ENCODE measurements at regions not wholly inside any gene's neighbourhood (a gene's known extent, or its start where the extent isn't known, plus 50 kb on each side); places are given as distances from the start of the nearest gene placed in this dataset.
"Not testable (repeated sequence)": the region's sequence is repeated elsewhere in the genome, so short reads cannot be mapped to it uniquely, and the experiment has no call there.

DNA sequence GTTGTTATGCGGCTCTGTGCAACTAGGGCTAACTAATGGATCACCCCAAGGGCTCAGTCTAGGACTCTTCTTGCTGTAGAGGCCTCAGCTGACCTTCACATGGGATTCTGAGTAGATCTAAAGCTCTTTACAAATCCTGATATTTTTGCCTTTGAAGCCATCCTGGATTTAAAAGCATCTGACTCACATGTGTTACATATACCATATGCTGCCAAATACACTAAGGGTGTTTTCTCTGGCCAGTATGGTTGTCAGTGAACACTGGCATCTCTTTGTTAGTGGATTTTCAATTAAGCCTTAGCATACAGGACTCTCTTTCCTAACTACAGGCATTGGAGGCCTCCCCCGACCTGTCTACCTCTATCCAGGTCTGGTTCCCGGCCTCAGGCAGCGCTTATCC, 992.8 kb upstream of the FANCL start:
- DNase-seq (ENCODE audit: low read depth in 4 of 4, low spot score in 1 of 4) = no peak

GRCh38 chr2:59233448-59233847, 992.3 kb upstream of the FANCL start:
- DNase-seq (ENCODE audit: low read depth in 4 of 4, low spot score in 1 of 4) = no peak

- DNase-seq (ENCODE audit: low read depth in 4 of 4, low spot score in 1 of 4) = no peak
Observed at GRCh38 chr2:59232394-59233165, 991.5 kb upstream of the FANCL start.

- DNase-seq (ENCODE audit: low read depth in 4 of 4, low spot score in 1 of 4) = not testable (repeated sequence)
Observed at GRCh38 chr2:59226362-59226761, 985.2 kb upstream of the FANCL start.

GRCh38 chr2:59223742-59224141, 982.6 kb upstream of the FANCL start:
- DNase-seq (ENCODE audit: low read depth in 4 of 4, low spot score in 1 of 4) = no peak

DNA sequence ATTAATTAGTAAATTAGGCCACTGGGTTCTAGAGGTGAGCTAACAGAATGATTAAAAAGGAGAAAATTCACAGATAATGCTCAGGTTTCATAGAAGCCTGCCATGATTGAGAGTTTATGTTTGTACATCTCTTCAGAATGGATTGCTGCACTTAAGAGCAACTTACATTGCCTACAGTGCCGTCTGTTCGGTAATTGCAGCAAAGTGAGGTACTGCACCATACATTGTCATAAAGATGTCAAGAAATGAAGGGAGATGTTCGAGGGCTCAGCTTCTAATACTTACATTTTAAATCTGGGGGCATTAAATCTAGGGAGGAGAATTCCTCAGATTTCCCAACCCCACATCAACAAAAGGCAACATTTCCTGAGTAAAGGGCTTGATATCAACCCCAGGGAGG, 976.2 kb upstream of the FANCL start:
- no peak for DNase-seq (ENCODE audit: low read depth in 4 of 4, low spot score in 1 of 4)

DNA sequence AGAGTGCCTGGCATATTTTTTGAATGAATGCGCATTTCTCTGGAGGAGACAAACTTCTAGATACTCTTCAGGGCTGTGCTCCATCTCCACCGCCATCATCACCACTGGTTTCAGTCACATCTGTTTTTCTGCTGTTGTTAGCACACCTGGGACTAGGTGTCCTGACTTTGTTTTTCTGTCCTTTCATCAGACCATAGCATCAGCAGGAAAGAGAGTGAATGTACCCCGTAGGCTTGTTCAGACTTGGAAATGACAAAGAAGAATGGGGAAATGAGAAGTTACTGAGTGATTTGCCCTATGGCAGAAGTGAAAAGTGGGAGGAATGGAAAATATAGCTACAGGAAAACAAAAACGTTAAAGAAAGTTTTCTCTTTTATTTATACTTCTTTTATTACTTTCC, 965.2 kb upstream of the FANCL start:
- DNase-seq (ENCODE audit: low read depth in 4 of 4, low spot score in 1 of 4) = no peak

DNA sequence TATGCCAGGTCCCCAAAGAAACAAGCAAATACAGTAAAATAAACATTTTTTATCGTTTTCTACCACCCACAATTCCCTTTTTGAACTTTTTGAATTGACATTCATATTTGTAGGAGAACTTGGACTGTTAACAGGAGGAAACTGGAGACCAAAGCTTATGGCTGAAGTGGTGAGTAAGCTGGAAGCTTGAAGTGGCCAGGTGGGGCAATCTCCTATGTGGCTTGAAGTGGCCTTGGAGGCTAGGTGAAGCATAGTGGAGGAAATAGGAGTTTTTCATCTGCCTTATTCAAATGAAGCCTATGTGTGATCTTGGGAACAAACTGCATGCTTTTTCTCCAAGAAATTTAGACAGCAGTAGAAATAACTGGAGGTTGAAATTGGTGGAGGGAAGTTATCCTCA, 962.9 kb upstream of the FANCL start:
- no peak for DNase-seq (ENCODE audit: low read depth in 4 of 4, low spot score in 1 of 4)

GRCh38 chr2:59196491-59196890, 955.4 kb upstream of the FANCL start:
- no peak for DNase-seq (ENCODE audit: low read depth in 4 of 4, low spot score in 1 of 4)

DNA sequence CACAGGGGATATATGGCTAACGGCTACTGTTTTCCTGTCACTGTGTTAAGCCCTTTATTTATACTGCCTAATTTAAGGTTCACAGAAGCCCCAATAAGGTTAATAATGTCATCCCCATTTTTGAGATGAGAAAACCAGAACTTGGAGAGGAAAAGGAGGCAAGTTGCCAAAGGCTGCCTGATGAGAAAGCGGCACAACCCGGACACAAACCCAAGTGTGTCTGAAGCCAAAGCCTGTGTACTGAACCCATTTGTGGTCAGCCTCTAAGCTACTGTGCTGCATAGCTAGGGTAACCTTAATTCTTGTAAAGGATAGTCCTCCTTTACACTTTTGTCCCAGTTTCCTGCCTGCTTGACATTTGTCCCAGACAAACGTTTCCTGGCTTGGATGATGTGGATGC, 954.7 kb upstream of the FANCL start:
- no peak for DNase-seq (ENCODE audit: low read depth in 4 of 4, low spot score in 1 of 4)

GRCh38 chr2:59191781-59192180, 950.7 kb upstream of the FANCL start:
- DNase-seq (ENCODE audit: low read depth in 4 of 4, low spot score in 1 of 4) = no peak

DNA sequence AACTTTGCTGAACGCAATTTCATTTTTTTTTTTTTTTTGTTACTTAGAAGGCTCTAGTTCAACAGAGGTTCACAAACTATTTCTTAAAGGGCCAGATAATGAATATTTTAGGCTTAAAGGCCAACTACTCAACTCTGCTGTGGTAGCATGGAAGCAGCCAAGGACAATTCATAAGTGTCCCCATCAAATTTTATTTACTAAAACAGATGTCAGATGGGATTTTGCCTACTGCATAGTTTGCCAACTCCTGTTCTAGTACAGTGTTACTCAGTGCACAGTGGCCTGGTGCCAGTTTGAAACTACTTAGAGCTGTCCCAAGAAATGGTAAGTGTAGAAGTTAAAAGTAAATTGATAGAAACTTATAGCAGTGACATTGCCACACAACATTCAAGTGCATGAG, 949.4 kb upstream of the FANCL start:
- DNase-seq (ENCODE audit: low read depth in 4 of 4, low spot score in 1 of 4) = no peak

- DNase-seq (ENCODE audit: low read depth in 4 of 4, low spot score in 1 of 4) = no peak
Observed at GRCh38 chr2:59184276-59185020, 943.3 kb upstream of the FANCL start.

DNA sequence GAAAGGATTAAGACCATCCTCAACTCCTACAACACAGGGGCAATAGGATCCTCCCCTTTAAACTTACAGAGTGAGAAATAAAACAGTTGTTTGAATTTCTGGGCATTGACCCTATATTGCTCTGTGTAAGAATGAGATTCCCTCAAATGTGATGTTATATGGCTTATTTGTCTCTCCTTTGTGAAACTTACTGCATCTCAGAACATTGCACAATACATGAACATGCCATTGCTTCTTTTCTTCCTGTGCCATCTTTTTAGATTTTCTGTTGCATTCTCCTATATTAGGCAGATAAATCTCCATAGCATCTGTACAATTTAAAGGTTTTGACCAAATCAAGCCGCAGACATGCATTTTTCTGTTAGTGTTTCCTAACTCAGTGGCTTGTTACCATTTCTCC, 941.9 kb upstream of the FANCL start:
- no peak for DNase-seq (ENCODE audit: low read depth in 4 of 4, low spot score in 1 of 4)

DNA sequence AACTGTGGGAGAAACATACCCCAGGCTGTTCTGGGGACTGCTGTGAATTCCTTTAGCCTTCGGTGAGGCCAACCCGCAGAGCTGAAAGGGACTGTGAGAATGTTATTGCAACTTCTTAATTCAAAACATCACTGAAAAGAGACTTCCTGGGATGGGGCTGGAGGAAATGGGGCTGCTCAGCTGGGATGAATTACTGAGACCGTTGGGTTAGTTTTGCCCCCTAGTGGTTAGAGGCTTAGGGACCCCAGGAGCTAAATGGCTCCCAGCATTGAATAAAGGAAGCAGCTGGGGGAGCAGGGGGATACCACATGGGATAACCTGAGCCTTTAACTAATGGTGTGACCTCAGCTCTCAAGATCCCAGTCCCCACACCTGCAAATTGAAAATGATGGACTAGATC, 941.1 kb upstream of the FANCL start:
- DNase-seq (ENCODE audit: low read depth in 4 of 4, low spot score in 1 of 4) = no peak

- DNase-seq (ENCODE audit: low read depth in 4 of 4, low spot score in 1 of 4) = no peak
Observed at GRCh38 chr2:59181347-59181746, 940.2 kb upstream of the FANCL start.

GRCh38 chr2:59180621-59181020, 939.5 kb upstream of the FANCL start:
- no peak for DNase-seq (ENCODE audit: low read depth in 4 of 4, low spot score in 1 of 4)

GRCh38 chr2:59180111-59180510, 939.0 kb upstream of the FANCL start:
- no peak for DNase-seq (ENCODE audit: low read depth in 4 of 4, low spot score in 1 of 4)

DNA sequence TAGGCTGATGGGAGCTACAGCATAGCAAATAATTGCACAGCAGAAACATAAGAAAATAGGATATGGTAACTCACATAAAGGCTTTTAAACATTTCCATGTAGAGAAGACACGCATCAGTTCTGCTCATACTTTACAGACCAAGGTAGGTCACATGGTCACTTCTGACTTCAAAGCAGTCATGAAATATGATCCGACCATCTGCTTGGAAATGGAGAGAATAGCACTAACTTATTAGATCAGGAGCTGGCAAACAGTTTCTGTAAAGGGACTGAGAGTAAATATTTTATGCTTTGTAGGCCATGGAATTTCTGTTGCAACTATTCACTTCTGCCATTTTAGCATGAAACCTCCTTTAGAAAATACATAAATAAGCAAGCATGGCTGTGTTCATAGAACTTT, 936.6 kb upstream of the FANCL start:
- DNase-seq (ENCODE audit: low read depth in 4 of 4, low spot score in 1 of 4) = no peak

- no peak for DNase-seq (ENCODE audit: low read depth in 4 of 4, low spot score in 1 of 4)
Observed at GRCh38 chr2:59176737-59177136, 935.6 kb upstream of the FANCL start.

DNA sequence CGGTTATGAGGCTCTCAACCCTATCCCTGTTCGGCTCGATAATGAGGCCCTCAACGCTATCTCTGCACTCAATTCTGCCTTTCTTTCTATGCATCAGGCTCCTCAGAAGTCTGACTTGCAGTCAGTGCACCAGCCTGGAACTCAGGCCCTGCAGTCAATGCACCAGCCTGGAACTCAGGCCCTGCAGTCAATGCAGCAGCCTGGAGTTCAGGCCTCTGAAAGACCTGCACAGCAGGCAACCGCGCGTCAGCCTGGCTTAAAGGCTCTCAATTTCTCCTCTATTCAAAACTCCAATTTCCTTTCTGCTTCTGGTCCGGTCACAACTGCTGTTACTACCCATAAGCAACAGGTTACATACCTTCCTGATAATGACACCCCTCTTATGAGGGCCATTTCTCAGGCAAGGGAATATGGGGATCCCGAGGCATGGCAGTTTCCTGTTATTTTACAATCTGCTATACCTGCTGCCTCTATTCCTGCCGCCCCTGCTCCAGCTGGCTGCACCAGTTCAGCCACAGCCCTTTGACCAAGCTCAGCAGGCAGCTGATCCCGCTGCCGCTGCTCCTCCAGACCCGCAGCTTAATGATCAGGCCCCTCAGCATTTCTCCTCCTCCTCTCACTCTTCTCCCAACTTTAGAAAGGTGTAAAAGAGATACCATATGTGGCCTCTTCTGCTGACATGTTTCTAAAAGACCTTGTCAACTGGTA, 933.6 kb upstream of the FANCL start:
- no peak for DNase-seq (ENCODE audit: low read depth in 4 of 4, low spot score in 1 of 4)

- DNase-seq (ENCODE audit: low read depth in 4 of 4, low spot score in 1 of 4) = no peak
Observed at GRCh38 chr2:59173325-59173724, 932.2 kb upstream of the FANCL start.

Data from stimulated activated CD4-positive, alpha-beta T cell treated with anti-CD3 and anti-CD28 coated beads, Interleukin-1b, Interleukin-23, amount 100 ng/mL, for 24 hours (primary cell).